ENCODE measurements at regions not wholly inside any gene's neighbourhood (a gene's known extent, or its start where the extent isn't known, plus 50 kb on each side); places are given as distances from the start of the nearest gene placed in this dataset.

GRCh38 chr12:43255522-43256111 lies 296.4 kb downstream of the ADAMTS20 start:
- TF ChIP-seq CTCF (IDR thresholded peaks at IDR 0.05 in 4 of 5, conservative IDR thresholded peaks at IDR 0.05 in 1 of 5) (no peak), POLR2A (IDR thresholded peaks at IDR 0.05) (no peak)
